ENCODE measurements at regions not wholly inside any gene's neighbourhood (a gene's known extent, or its start where the extent isn't known, plus 50 kb on each side); places are given as distances from the start of the nearest gene placed in this dataset.

DNA sequence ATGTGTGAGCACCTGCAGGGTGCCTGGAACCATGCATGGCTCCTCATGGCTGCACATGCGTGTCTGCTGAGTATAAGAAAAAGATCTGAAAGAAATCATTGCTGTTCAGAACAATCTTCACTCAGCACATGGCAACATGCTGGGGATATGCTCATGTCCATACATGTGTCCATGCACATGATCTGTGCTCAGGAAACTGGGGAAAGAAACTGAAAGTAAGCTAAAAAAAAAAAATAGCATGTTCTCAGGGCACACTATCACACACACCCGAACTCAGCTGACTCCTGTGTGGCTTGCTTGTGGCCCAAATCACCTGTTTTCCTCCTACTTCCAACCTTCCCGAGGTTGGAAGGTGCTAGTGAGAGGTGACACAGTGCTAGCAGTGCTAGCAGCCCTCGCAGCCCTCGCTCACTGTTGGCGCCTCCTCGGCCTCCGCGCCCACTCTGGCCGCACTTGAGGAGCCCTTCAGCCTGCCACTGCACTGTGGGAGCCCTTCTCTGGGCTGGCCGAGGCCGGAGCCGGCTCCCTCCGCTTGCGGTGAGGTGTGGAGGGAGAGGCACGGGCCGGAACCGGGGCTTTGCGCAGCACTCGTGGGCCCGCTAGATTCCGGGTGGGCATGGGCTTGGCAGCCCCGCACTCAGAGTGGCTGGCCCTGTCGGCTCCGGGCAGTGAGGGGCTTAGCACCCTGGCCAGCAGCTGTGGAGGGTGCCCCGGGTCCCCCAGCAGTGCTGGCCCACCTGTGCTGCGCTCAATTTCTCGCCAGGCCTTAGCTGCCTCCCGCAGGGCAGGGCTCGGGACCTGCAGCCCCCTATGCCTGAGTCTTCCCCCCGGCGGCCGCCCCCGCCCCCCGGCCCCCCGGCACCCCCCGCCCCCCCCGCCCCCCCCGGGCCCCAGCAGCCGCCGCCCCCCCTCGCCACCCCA is 76.0 kb downstream of the GADD45G start:
- TF ChIP-seq CTCF (IDR thresholded peaks at IDR 0.05; ENCODE audit: insufficient read depth, low read length, poor library complexity, severe bottlenecking), result no peak
- TF ChIP-seq EZH2phosphoT487 (conservative IDR thresholded peaks at IDR 0.05; ENCODE audit: low read length), result no peak

All from SU-DHL-6 (cell line).